Inflammatory macrophage (primary cell): ENCODE measurements at regions not wholly inside any gene's neighbourhood (a gene's known extent, or its start where the extent isn't known, plus 50 kb on each side); places are given as distances from the start of the nearest gene placed in this dataset.

Experiments used
- DNase-seq, 2 donors: peaks; one replicate each; pipeline ENCODE4 v3.0.0-alpha.2; 2020 to 2022

DNA sequence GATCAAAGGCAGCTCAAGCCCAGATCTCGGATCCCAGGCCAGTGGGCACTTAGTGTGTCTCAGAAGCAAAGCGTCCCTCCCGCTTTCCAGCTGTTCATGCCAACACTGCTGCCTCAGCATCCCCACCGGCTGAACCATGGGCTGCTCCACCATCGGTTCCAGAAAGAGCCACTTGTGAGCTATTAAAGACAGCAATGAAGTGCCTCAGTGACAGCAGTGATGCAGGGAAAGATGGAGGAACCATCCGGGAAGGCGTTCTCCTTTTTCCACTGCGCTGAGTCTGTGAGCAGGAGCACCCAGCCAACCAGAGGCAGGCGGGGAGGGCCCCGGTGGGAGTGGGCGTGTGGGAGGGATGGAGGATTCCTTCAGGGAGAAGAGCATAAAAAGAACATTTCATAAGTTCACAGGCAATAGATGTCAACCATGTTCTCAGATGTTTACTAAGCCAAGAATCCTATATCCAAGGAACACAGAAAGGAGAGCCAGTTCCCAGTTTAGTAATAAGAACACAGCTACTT lies 96.2 kb upstream of the MKI67 start:
- DNase-seq: no peak

DNA sequence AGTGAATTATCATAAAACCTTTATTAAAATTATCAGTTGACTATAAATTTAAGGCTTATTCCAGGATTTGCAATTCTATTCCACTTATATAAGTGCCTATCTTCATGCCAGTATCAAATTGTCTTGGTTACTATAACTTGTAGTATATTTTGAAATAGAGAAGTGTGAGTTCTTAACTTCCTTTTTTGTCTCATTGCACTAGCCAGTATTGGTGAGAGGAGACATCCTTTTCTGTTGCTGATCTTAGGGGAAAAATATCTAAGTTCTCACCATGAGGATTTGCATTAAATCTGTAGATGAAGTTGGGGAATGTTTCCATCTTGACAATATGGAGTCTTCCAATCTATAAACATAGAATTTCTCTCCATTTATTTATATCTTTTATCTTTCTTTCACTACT lies 104.2 kb upstream of the MKI67 start:
- peak in 1 of 2 donors; percentile 30 for DNase-seq

DNA sequence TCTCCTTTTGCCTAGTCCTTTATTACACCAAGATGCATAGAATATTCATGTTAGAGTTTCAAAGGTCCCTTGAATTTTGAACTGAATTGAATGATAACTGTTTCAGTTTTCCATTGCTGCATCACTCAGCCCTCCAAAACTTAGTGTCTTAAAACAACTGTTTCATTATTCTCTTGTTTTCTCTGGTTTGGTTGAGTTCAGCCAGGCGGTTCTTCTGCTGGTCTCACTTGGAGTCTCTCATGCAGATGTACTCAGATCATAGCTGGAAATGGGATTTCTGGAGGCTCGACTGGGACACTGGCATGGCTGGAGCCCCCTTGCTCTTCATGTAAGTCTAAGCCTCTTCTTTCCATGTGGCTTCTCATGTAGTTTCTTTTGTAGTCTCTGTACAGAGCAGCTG lies 107.2 kb upstream of the MKI67 start:
- no peak for DNase-seq

DNA sequence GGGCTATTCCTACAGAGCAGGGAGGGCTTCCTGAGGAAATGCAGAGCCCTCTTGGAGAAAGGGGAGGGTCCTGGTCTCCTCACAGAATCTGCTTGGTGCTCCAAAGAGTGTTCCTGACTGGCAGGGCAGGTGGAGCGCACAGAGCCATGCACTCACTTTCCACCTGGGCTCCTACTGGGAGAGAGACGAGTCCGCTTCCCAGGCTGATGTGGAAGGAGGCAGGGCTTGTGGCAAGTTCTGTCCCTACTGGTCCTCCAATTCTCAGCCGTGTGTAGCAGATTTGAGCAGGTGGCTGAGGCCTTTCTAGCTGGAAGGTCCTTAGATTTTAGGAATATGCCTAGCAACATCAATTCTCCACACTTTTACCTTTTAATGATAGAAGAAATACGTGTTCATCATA lies 111.5 kb upstream of the MKI67 start:
- DNase-seq: no peak

DNA sequence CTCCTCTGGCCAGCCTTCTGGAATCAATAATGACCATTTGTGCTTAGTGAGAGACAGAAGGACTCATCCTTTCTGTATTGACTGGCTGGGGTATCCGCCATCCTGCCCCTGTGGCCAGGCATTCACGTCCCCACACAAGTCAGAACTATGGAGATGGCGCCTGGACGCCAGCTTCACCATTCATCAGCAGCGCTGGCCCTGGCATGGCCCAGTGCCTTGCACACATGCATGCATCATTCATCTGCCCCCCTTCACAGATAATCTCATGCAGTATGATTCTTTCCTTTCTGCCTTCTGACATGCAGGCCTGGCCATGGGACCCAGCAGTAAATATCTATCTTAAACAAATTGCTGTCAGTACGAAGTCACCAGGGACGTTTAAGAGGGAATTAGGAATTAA lies 114.8 kb upstream of the MKI67 start:
- no peak for DNase-seq

DNA sequence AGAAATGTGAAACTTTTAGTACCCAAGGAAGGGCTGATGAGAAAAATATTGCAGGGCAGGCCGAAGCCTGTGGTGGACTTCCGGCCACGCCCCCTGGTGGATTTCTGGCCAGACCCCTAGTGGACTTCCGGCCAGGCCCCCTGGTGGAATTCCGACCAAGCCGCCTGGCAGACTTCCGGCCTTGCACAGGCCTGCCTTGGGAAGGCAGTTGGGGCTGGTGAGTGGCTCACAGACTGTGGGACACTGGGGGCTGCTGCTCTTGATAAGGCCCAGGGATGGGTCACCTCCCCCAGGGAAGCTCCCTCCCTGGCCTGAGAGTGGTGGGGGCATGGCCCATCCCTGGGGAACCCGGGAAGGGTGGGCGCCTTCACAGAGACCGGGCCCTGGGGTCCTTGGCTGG lies 116.4 kb upstream of the MKI67 start:
- DNase-seq: no peak

DNA sequence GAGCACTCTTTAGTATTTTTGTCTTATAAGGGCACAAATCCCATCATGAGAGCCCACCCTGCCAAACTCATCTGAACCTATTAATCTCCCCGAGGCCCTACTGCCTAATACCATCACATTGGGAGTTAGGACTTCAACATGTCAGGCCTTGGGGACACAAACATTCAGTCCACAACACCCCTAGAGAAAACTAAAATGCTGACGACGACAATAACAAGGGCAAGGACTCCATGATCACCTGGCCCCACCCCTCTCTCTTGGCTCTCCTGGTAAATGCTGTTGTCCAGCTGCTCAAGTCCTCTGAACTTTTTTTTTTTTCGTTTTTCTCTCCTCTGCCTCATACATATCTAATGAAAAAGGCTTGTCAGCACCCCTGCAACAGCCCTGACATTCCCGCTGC lies 118.8 kb upstream of the MKI67 start:
- no peak for DNase-seq

DNA sequence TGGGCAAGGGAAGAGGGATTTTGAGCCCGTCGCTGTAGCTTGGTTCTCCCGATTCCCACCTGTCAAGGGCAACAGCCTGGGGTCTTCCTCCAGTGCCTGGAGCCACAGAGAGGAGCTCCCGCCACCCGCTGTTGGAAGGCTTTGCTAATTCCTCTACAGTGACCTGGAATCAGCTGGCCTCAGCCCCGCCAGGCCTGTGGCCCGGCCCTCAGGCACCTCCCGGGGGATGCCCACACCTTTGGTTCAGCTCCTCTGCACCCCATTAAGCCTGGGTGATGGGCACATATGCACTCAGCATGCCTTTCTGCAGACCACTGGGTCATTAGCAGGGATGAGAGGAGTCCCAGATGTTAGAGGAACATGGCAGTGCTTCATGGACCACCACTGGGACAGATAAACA lies 121.4 kb upstream of the MKI67 start:
- DNase-seq: no peak

DNA sequence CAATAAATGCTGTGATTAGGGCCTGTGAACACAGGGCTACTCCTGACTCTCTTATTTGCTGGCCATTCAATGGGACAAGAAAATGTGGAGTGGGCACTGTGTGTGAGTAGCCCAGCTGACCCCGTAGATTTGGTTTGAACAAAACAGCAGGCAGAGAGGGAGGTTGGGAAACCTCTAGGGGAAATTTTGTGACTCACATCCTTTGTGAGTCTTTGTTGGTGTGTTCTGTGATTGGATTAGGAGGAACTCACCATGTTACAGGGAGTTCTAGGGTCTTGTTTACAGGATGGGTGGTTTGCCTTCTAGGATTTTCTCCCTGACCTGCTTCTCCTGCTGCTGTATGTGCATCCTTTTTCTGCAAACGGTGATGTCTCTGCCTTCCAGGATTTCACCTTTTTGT lies 128.3 kb upstream of the MKI67 start:
- DNase-seq: no peak

DNA sequence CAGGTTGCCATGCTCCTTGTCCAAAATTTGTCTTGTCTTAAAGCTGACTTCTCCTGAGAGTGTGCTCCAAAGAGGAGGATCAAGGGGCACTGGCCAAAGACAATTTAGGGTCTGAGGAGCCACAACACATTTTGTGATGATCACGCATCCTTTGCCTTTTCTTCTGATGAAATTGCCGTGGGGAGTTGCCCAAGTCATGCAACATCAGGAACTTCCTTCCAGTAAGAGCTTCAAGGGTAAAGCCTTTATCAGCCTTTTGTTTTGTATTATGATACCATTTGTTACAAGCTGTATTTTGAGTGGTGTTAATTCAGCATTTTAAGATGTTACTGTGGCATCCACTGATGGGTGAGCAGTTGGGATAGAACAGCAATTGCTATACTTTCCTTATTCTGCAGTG lies 131.2 kb upstream of the MKI67 start:
- peak; percentile 43 to 51 for DNase-seq

DNA sequence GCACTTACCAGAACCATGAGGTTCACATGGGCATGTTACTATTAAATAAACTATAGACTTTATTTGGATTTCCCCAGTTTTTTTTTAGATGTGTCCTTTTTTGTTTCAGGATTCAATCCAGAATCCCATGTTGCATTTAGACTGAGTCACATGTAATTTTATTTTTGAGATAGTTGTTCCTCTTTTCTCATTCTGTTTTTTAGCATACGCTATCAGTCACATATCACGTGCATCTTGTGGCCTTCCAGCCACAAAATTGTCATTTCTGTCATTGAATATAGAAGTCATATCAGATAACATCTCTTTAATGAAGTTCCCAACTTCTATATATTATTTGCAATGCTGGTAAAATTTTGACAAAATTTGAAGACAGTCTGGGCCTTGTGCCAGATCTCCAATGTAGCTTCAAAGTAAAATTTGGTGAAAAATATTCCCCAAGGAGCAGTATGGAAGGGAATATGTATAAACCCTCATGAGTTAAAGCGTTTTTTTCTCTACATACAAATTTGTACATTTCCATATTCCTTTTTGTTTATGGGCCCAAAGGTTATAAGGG lies 132.3 kb upstream of the MKI67 start:
- DNase-seq: peak in 1 of 2 donors; percentile 27

DNA sequence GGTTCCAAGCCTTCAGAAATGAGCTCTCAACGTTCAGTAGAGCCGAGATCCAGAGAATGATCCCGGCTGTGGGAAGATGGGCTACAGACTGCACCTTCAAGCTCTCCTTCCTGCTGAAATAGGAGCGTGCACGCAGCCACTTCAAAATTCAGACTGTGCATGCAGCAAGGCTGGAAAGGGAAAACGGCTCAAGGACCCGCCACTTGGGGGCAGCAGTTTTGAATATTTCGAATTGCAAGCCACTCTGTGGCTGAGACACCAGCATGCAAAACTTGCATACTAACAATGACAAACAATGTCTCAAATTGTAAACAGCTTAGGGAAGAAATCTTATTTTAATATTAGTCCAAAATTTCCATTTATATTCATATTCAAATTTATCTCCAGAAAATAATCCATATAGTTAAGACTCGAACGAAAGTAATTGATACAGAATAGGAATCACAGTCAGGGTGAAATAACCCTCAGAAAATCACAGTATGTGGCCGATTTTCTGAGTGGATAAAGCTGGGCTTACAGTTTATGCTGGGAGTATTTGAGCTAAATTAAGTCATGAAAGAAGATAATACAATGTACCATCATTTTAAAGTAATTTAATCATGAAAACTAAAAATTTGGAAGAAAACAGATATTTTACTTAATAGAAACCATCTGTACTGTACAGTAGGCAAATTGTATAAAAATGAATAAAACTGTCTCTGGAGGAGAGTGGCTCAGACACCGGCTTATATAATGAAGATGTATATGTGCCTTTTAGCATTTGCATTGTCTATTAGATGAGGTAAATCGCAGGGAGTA lies 137.9 kb upstream of the MKI67 start:
- peak; percentile 42 to 62 for DNase-seq

DNA sequence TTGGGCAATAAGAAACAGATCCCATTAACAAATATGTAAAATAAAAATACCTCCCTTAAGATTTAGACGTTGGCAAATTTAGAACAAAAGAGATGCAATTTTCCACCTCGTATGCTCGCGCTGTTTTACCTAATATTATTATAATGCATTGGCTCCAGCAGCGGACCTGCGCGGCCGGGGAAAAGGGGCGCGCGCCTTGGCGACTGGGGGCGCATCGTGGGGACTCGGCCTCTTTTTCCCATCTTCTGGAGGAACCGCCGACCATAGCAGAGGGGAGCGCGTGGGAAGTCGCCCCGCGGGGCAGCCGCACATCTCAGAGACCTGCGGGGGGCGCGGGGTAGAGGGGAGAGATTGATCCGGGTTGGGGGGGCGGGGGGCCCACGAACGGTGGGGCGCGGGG lies 139.4 kb upstream of the MKI67 start:
- no peak for DNase-seq

DNA sequence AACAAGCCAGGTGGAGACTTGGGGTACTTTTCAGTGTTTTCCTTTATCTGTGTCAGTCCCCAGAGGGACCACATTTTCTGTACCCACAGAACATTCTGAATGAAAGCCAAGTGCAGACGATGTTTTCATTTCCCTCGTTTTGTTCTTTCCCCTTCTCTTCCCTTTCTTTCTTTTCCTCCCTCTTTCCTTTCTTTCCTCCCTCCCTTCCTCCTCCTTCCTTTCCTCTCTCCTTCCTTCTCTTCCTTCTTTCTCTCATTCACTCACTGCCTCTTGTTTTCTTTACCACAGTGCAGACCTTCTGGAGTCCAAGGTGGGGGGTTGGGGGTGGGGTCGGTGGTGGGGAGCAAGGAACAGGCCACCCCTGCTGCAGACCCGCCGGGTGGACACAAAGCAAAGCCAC lies 141.4 kb upstream of the MKI67 start:
- DNase-seq: no peak

DNA sequence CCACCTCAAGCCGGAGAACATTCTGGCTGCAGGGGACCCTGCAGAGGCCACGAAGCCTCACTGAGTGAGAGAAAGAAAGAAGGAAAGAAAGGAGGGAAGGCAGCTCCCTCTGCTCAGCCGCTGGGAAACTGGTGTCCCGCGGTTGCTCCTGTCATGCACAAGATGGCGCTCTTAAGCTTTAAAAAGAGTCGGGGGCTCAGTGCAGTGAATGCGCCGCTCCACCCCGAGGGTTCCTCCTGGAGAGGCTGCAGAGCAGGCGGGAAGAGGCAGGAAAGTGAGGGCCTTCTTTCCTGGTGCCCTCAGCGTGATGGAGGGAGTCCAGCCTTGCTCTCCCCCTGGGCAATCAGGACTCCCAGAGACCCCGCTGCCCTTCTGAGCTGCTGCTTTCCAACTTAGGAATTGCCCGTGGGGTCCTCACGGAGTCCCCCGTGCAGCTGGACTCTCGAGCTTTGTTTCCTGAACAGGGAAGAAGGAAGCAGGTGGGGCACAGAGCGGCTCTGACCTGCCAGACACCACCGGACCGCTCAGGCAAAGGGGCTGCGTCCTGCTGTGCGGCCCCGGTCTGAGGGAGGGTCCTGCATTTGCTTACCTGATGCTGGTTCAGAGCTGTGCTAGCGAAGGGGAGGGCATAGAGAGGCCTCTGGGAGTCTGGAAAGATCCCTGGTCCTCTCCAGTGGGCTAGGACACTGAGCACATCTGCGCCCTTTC lies 141.9 kb upstream of the MKI67 start:
- DNase-seq: peak in 1 of 2 donors; percentile 19

DNA sequence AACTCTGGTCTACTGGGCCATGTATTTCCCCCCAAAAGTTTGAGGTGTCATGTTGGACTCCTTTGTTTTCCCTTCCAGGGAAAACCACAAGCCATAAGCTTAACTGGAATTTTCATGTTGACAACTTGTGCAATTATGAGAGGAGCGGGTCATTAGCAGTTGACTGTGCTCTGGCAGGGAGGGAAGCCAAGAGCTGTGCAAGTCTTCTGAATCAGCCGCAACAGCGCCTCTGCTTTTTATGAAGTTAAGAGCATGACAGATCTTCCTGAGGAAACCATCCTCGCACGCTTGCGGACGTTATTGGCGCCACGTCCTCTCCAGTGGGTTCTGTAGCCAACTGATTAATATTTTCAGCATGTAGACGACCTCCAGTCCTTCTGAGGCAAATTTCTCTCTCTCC lies 148.7 kb upstream of the MKI67 start:
- DNase-seq: peak in 1 of 2 donors; percentile 11

DNA sequence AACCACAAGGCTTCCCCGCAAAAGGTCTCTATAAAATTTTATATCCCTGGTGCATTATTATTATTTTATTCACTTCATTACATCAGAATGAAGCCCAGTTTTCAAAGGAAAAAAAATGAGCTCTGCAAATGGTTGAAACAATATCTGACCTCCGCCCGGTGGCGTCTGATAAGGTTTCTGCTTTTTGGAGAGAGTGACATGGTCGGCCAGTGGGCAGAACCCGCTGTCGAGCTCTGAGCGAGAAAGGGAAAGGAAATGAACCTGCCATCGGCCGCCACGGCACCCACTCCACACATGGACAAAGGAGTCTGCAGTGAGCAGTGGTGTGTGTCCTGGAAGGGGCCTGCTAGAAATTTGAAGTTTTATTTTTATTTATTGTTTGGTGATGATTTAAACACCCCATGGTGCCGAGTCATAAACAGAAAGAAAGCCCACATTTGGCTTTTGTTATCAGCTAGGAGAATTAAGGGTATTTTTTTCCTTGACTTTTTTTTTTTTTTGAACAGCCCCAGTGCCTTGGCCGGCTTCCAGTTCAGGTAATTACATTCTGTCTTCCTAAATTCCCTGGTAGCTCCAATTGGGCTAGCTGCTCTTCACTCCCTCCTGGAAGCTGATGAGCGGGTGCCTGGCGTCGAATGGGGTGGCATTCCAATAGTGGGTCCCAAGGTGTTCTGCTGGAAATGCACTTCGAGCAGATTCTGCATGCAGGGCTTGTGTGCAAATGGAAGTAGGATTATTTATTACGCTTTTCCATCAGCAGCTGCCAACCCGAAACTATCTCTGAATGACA lies 149.4 kb upstream of the MKI67 start:
- no peak for DNase-seq

DNA sequence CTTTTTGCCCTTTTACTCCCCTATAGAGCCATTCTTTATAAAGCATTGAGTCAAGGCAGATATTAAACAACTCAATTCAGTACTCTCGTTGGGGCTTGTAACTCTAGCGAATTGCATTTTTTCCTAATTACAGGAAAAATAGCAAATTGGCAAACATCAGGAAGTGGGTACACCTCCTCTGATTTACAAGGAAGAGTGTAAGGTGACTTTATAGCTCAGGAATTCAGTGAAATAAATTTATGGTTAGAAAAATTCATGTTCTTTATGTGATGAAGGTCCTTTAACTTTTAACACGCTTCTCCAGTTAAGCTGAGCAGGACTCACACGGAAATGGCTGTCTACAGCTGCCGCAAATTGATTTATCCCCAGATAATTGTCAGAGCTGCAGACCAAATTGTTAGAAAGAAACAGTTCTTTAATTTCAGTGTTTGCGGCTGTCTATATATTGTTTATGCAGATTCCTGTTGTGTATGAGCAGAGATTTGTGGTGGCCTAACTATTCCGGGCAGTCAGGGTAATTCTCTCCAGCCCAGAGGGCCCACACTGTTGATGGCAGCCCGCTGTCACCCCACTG lies 151.1 kb upstream of the MKI67 start:
- no peak for DNase-seq

DNA sequence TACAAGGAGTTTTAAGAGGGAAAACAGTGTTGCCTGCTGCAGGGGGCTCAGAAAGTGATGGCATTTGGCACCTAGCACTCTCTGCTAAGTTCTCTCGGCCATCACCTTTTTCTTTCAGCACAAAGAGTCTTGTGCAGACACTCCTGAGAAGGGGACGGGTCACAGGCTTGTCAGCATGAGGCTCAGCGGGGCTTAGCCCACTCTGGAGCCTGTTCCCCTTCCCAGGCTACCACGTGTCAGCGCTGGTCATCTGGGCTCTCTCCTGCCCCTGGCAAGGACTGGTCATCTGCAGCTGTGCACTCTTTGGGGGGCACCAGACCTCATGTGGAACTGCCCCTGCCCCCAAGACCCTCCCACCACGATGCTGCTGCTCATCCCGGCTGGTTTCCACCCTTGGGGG lies 152.1 kb upstream of the MKI67 start:
- DNase-seq: no peak

DNA sequence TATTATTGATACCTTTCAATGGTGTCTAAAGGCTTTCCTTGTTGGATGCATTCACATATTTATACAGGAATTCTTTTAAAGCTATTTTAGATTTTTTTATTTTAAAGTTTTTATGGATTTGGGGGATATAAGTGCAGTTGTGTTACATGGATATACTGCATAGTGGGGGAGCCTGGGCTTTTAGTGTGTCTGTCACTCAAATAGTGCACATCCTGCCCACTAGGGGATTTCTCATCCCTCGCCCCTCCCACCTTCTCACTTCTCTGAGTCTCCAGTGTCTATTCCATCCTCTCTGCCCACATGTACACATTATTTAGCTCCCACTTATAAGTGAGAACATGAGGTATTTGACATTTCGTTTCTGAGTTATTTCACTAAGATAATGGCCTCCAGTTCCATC lies 154.0 kb upstream of the MKI67 start:
- DNase-seq: no peak

DNA sequence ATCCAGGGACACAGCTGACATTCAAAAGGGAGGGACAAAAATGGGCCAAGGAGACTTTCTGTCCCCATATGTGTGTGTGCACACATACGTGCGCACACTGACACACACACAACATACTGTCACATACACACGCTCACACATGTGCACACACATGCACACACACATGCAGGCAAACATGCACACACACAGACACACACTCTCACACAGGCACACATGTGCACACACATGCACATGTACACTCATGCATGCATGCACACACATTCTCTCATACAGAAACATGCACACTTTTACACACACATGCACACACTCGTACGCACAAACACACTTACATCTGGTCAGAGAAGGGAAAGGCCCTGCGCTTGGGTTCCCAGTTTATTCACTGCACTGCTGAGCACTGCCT lies 155.1 kb upstream of the MKI67 start:
- DNase-seq: no peak

DNA sequence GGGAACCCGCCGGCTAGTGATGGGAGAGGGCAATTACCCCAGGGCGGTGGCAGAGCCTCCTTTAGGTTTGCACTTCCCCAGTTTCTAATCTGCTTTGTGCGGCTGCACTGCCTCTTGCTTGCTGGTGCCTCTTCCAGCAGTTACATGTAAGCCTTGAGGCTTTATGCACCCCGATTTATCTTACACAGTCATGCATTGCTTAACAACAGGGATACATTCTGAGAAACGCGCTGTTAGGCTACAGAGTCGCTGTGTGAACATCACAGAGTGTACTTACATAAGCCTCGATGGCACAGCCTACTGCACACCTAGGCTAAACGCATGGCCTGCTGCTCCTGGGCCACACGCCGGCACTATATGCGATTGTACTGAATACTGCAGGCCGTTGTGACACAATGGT lies 155.6 kb upstream of the MKI67 start:
- DNase-seq: no peak
